Tibial nerve (tissue), 4 donors: ENCODE measurements at regions not wholly inside any gene's neighbourhood (a gene's known extent, or its start where the extent isn't known, plus 50 kb on each side); places are given as distances from the start of the nearest gene placed in this dataset.

Experiments used
- EP300 ChIP-seq, 2 donors: sonication (generic); formaldehyde crosslinking; IDR thresholded peaks; one replicate each; pipeline ENCODE4 v1.6.1; 2017; ENCODE audit warnings: antibody characterized with exemption in 2 of 2, mild to moderate bottlenecking in 1 of 2
- POLR2A ChIP-seq, 2 donors: fragments of 450-650 bp; IDR thresholded peaks; one replicate each; pipeline ENCODE4 v1.6.1; 2017; ENCODE audit warnings: antibody characterized with exemption in 2 of 2, mild to moderate bottlenecking in 2 of 2, moderate library complexity in 2 of 2
- TF ChIP-seq, protein P1 (sequence below), 5 experiments: fragments of 200-600 bp in 3 of 5; fragments of 450-650 bp in 2 of 5; sonication (generic) in 3 of 5; IDR thresholded peaks; one replicate each; pipeline ENCODE4 v1.5.1; 2016 to 2019; ENCODE audit warnings: antibody characterized with exemption in 5 of 5, mild to moderate bottlenecking in 3 of 5, moderate library complexity in 2 of 5

DNA sequence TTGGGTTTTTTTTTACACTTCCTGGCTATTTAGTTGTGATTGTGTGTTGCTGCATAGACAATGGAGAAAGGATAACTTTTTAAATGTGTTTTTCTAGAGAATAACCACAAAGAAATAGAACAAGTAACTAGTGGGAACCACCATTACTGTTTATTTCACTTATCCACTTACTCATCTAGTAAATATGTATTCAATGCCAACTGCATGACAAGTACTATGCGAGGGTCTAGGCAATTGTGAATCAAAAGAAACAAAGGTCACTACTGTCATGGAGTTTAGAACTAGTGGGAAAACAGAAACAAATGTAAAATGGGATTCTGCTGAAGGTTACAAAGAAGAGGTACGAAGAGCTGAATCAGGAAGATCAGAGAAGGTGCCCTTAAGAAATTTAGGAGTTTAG, 600.9 kb upstream of the ROBO2 start:
- TF ChIP-seq POLR2A (IDR thresholded peaks at IDR 0.05) (no peak), EP300 (IDR thresholded peaks at IDR 0.05) (no peak)
- TF ChIP-seq, protein P1, sequence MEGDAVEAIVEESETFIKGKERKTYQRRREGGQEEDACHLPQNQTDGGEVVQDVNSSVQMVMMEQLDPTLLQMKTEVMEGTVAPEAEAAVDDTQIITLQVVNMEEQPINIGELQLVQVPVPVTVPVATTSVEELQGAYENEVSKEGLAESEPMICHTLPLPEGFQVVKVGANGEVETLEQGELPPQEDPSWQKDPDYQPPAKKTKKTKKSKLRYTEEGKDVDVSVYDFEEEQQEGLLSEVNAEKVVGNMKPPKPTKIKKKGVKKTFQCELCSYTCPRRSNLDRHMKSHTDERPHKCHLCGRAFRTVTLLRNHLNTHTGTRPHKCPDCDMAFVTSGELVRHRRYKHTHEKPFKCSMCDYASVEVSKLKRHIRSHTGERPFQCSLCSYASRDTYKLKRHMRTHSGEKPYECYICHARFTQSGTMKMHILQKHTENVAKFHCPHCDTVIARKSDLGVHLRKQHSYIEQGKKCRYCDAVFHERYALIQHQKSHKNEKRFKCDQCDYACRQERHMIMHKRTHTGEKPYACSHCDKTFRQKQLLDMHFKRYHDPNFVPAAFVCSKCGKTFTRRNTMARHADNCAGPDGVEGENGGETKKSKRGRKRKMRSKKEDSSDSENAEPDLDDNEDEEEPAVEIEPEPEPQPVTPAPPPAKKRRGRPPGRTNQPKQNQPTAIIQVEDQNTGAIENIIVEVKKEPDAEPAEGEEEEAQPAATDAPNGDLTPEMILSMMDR (IDR thresholded peaks at IDR 0.05), result no peak
